Coronary artery (tissue), 2 donors: ENCODE measurements at regions not wholly inside any gene's neighbourhood (a gene's known extent, or its start where the extent isn't known, plus 50 kb on each side); places are given as distances from the start of the nearest gene placed in this dataset.

ENCODE experiments used
- DNase-seq: peaks from one replicate; pipeline ENCODE4 v3.0.0-alpha.2; 2017; ENCODE audit warnings: low spot score
- H3K27ac ChIP-seq, 2 donors: fragments of 200-600 bp; sonication (generic); one replicate each; pipeline ENCODE4 v1.5.1; 2016 to 2019
- H3K4me3 ChIP-seq: fragments of 200-600 bp; sonication (generic); 2 replicates; pipeline ENCODE4 v1.5.1; 2016; ENCODE audit warnings: mild to moderate bottlenecking, moderate library complexity
- TF ChIP-seq, protein P1 (sequence below): fragments of 200-600 bp; sonication (generic); IDR thresholded peaks from one replicate; pipeline ENCODE4 v1.5.1; 2019; ENCODE audit warnings: antibody characterized with exemption

DNA sequence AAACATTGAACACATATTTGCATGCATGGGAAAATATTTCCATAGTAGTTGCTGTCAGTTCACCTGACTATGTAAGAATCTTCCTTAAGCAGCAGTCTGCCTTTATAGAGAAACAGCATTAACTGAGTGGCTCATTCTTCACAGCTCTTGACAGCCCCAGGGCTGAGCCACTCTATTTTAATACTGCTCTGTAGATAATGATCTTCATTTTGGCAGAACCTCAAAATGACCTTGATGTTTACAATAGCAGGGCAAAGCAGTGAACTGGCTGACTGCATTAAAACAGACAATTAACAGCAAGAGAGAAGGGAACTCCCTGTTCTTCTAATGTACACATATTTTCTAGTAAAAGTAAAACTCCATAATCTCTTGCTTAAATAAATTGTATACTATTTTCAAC, 580.6 kb upstream of the SOX11 start:
- DNase-seq = no peak
- Histone ChIP-seq H3K27ac (no peak overlapping the region), H3K4me3 (no peak overlapping the region)
- TF ChIP-seq, protein P1, sequence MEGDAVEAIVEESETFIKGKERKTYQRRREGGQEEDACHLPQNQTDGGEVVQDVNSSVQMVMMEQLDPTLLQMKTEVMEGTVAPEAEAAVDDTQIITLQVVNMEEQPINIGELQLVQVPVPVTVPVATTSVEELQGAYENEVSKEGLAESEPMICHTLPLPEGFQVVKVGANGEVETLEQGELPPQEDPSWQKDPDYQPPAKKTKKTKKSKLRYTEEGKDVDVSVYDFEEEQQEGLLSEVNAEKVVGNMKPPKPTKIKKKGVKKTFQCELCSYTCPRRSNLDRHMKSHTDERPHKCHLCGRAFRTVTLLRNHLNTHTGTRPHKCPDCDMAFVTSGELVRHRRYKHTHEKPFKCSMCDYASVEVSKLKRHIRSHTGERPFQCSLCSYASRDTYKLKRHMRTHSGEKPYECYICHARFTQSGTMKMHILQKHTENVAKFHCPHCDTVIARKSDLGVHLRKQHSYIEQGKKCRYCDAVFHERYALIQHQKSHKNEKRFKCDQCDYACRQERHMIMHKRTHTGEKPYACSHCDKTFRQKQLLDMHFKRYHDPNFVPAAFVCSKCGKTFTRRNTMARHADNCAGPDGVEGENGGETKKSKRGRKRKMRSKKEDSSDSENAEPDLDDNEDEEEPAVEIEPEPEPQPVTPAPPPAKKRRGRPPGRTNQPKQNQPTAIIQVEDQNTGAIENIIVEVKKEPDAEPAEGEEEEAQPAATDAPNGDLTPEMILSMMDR = no peak

DNA sequence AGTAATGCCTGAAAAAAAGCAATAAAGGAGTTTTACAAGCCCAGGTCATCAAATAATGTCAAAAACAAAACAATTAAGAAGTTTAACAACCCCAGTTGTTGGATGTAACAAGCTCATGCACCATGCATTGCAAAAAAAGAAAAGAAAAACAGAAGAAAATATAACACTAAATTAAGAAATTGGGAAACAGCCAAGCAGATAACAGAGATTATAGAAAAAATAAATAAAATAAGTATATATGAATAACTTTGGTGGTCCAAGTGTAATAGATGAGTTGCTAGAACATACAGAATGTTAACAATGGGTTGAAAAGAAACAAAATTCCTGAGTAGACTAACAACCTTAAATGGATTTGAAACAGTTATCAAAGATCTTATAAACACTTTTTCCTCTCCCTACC, 573.1 kb upstream of the SOX11 start:
- TF ChIP-seq, protein P1 = no peak
- H3K27ac ChIP-seq = no peak overlapping the region
- DNase-seq = no peak

DNA sequence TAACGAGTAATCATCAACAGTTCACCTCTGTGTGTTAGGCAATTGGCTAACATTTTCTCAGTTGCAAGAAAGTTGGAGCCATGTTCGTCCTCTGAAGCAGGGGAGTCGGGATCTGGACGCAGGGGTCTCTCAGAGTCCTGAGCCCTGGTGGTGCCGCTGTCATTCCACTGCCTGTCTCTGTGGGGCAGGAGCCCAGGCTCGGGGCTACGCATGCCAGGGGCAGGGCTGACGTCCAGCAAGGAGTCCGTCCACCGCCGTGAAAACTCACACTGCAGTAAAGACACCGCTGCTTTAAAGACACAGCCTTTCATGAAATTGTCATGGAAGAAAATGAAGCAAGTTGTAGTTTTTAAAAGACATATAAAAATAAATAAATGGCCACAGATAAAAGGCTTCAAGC, 571.1 kb upstream of the SOX11 start:
- TF ChIP-seq, protein P1 = no peak
- Histone ChIP-seq H3K4me3 (no peak overlapping the region), H3K27ac (no peak overlapping the region)
- no peak for DNase-seq

More for the DNA sequence above, 573.1 kb upstream of the SOX11 start:
- H3K4me3 ChIP-seq = no peak overlapping the region

DNA sequence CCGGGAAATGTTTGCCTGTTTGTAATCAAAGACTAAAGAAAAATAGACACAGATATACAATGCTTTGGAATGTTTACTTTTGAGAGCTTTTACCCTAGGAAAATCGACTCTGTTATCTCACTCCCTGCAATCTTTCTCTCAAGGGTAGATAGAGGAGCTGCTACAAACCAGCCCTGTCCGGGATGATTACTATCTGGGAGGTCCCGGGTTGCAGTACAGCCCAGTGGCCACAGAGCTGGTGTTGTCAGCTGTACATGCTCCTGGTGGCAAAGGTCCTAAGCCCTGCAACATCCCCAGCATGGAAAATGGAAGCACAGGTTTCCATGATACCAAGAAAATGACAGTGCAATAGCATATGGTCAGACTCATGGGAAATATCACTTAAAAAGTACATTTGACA, 570.5 kb upstream of the SOX11 start:
- Histone ChIP-seq H3K27ac (no peak overlapping the region), H3K4me3 (no peak overlapping the region)
- no peak for DNase-seq
- TF ChIP-seq, protein P1 = no peak

DNA sequence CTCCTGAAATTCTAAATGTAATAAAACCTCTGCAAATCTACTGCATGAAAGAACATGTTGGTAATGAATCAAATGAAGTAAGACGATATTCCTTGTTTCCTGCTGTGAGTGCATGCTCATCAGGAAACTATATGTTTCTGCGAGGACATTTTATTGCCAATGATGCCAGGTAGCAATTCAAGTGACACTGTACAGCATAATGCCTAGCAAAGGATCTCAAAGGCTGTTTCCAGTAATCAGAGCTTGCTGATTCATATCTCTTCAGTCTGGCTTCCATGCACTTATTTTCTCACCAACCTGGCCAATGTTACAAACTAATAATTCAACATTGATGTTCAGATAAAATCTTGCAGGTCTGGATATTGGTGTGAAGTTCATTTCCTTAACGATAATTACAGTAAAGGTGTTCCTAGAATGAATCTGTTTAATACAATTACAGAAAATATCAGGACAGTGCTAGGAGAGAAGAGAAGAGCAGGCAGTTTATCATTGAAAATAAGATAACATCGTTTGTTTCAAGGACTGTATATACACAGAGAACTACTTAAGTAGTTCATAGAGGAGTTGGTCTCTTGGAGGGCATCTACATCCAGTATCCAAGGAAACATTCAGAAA, 568.5 kb upstream of the SOX11 start:
- TF ChIP-seq, protein P1 = no peak
- Histone ChIP-seq H3K27ac (no peak overlapping the region), H3K4me3 (no peak overlapping the region)
- DNase-seq = no peak

DNA sequence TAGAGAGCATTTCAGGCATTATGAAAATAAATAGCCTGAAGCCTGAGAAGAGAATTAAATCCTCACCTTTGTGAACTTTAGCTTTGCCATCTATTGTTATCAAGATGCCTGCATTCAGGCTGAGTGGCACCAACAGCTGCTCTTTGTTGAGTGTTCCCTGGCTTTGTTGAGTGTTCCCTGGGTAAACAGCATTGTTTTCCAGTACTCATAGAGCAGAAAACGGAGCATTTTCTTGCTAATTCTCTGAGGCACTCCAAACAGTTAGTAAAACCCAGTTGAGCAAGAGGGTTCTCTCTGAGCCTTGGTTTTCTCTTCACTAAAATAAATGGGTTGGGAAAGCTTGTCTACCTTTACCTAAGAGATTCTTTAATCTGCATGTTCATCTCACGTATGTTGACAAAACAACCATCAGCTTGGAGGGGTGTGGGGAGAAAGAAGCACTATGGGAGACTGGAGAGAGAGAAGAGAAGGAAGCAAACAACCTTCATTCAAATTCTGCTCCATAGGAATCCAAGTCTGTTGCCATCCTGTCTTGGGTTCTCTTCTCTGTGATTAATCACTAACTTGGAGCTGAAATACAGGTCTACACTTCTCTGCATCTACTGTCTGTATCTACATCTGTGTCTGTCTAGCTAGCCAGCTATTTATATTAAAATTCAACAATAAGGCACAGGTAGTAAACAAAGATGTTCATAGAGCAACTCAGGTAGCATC, 567.0 kb upstream of the SOX11 start:
- DNase-seq = no peak
- no peak overlapping the region for H3K4me3 ChIP-seq
- TF ChIP-seq, protein P1 = no peak
- H3K27ac ChIP-seq = no peak overlapping the region

DNA sequence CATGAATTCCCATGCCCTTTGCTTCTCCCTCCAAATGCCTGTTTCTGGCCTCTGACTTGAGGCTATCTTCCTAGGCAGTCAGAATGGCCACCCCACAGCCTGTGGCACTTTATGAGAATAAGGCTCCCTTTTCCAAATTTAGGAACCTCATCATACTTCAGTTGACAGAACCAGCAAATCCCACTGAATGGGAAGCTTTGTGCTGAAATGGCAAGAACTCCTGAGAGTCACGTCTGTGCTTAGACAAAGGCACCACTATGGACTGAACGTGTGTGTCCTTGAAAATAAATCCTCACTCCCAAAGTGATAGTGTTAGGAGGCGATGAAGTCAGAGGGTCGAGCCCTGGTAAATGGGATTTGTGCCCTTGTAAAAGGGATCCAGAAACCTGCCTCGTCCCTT, 559.9 kb upstream of the SOX11 start:
- DNase-seq = no peak
- Histone ChIP-seq H3K27ac (no peak overlapping the region), H3K4me3 (no peak overlapping the region)
- TF ChIP-seq, protein P1 = no peak
